ENCODE measurements at regions not wholly inside any gene's neighbourhood (a gene's known extent, or its start where the extent isn't known, plus 50 kb on each side); places are given as distances from the start of the nearest gene placed in this dataset.

GRCh38 chr2:180564051-180564450, 416.4 kb upstream of the UBE2E3 start:
- TF ChIP-seq CTCF (IDR thresholded peaks at IDR 0.05; ENCODE audit: control insufficient read depth, insufficient read depth, low read depth, low read length, missing control alignments) = no peak
- DNase-seq (ENCODE audit: low read depth) = no peak
- H3K4me3 ChIP-seq (ENCODE audit: control insufficient read depth, low read depth, low read length) = no peak overlapping the region

- no peak overlapping the region for H3K4me3 ChIP-seq (ENCODE audit: control insufficient read depth, low read depth, low read length)
- no peak for DNase-seq (ENCODE audit: low read depth)
- no peak for TF ChIP-seq CTCF (IDR thresholded peaks at IDR 0.05; ENCODE audit: control insufficient read depth, insufficient read depth, low read depth, low read length, missing control alignments)
Measured at GRCh38 chr2:180562378-180562777, 418.0 kb upstream of the UBE2E3 start.

DNA sequence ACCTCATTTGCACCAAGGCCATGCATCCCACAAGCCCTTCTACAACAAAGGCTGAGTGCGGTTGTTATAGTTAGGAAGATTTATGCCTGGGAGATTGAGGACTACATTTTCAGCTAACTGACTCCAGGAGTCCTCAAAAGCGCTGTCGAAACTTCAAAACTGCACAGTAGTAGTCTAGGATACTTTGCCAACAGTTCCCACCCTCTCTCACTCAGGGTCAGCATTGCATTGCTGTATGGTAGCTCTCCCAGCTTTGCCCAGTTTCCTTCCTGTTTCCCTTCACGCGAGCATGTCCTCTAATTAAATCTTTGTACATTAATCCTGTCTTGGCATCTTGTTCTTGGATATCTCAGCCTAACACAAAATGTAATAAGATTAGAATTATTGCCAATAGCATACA, 420.6 kb upstream of the UBE2E3 start:
- no peak for DNase-seq (ENCODE audit: low read depth)
- TF ChIP-seq CTCF (IDR thresholded peaks at IDR 0.05; ENCODE audit: control insufficient read depth, insufficient read depth, low read depth, low read length, missing control alignments) = peak; percentile 3

GRCh38 chr2:180559038-180559437, 421.4 kb upstream of the UBE2E3 start:
- no peak for TF ChIP-seq CTCF (IDR thresholded peaks at IDR 0.05; ENCODE audit: control insufficient read depth, insufficient read depth, low read depth, low read length, missing control alignments)
- no peak for DNase-seq (ENCODE audit: low read depth)
- no peak overlapping the region for H3K4me3 ChIP-seq (ENCODE audit: control insufficient read depth, low read depth, low read length)

More for the DNA sequence above, 420.6 kb upstream of the UBE2E3 start:
- H3K4me3 ChIP-seq (ENCODE audit: control insufficient read depth, low read depth, low read length) = no peak overlapping the region

GRCh38 chr2:180555391-180555965, 424.9 kb upstream of the UBE2E3 start:
- no peak for TF ChIP-seq CTCF (IDR thresholded peaks at IDR 0.05; ENCODE audit: control insufficient read depth, insufficient read depth, low read depth, low read length, missing control alignments)
- no peak for DNase-seq (ENCODE audit: low read depth)
- no peak overlapping the region for H3K4me3 ChIP-seq (ENCODE audit: control insufficient read depth, low read depth, low read length)

GRCh38 chr2:180554330-180554729, 426.1 kb upstream of the UBE2E3 start:
- TF ChIP-seq CTCF (IDR thresholded peaks at IDR 0.05; ENCODE audit: control insufficient read depth, insufficient read depth, low read depth, low read length, missing control alignments) = no peak

More at GRCh38 chr2:180554330-180554729, 426.1 kb upstream of the UBE2E3 start:
- no peak for DNase-seq (ENCODE audit: low read depth)
- no peak overlapping the region for H3K4me3 ChIP-seq (ENCODE audit: control insufficient read depth, low read depth, low read length)
